ENCODE measurements at regions not wholly inside any gene's neighbourhood (a gene's known extent, or its start where the extent isn't known, plus 50 kb on each side); places are given as distances from the start of the nearest gene placed in this dataset.

GRCh38 chr2:155054712-155055111 is 356.2 kb downstream of the KCNJ3 start:
- no peak for TF ChIP-seq CTCF (IDR thresholded peaks at IDR 0.05; ENCODE audit: low read depth, low read length)
- TF ChIP-seq EZH2phosphoT487 (IDR thresholded peaks at IDR 0.05; ENCODE audit: low read depth), result no peak
- Histone ChIP-seq H3K9ac (ENCODE audit: low read length) (no peak overlapping the region), H3K79me2 (ENCODE audit: low read length) (no peaks in the 10 kb centered on the region), H3K4me2 (ENCODE audit: low read length) (no peak overlapping the region), H2AFZ (ENCODE audit: low read depth, low read length) (no peak overlapping the region), H3K4me1 (ENCODE audit: low read length) (no peaks in the 10 kb centered on the region), H3K4me3 (ENCODE audit: low read length) (no peak overlapping the region), H3K9me3 (ENCODE audit: insufficient read depth, low read length) (no peaks in the 10 kb centered on the region), H3K36me3 (replicated peaks; ENCODE audit: low read depth, low read length) (no peaks in the 10 kb centered on the region), H3K27ac (ENCODE audit: low read length) (no peak overlapping the region), H3K27me3 (ENCODE audit: low read depth, low read length) (no peaks in the 10 kb centered on the region), H4K20me1 (ENCODE audit: insufficient read depth, low read length) (no peaks in the 10 kb centered on the region)

- no peak overlapping the region for H3K9ac ChIP-seq (ENCODE audit: low read length)
- no peaks in the 10 kb centered on the region for H3K4me1 ChIP-seq (ENCODE audit: low read length)
- H3K4me2 ChIP-seq (ENCODE audit: low read length), result no peak overlapping the region
- TF ChIP-seq EZH2phosphoT487 (IDR thresholded peaks at IDR 0.05; ENCODE audit: low read depth), result no peak
- no peak for TF ChIP-seq CTCF (IDR thresholded peaks at IDR 0.05; ENCODE audit: low read depth, low read length)
- H3K36me3 ChIP-seq (replicated peaks; ENCODE audit: low read depth, low read length), result no peaks in the 10 kb centered on the region
- H3K27me3 ChIP-seq (ENCODE audit: low read depth, low read length), result no peaks in the 10 kb centered on the region
- no peaks in the 10 kb centered on the region for H3K79me2 ChIP-seq (ENCODE audit: low read length)
- H3K4me3 ChIP-seq (ENCODE audit: low read length), result no peak overlapping the region
- H4K20me1 ChIP-seq (ENCODE audit: insufficient read depth, low read length), result no peaks in the 10 kb centered on the region
- H2AFZ ChIP-seq (ENCODE audit: low read depth, low read length), result no peak overlapping the region
- H3K9me3 ChIP-seq (ENCODE audit: insufficient read depth, low read length), result no peaks in the 10 kb centered on the region
- H3K27ac ChIP-seq (ENCODE audit: low read length), result no peak overlapping the region
These were observed 344.6 kb downstream of the KCNJ3 start for GRCh38 chr2:155043097-155043496.

- no peak for TF ChIP-seq CTCF (IDR thresholded peaks at IDR 0.05; ENCODE audit: low read depth, low read length)
- no peak for TF ChIP-seq EZH2phosphoT487 (IDR thresholded peaks at IDR 0.05; ENCODE audit: low read depth)
- Histone ChIP-seq H3K27me3 (ENCODE audit: low read depth, low read length) (no peaks in the 10 kb centered on the region), H3K79me2 (ENCODE audit: low read length) (no peaks in the 10 kb centered on the region), H3K27ac (ENCODE audit: low read length) (no peak overlapping the region), H3K4me2 (ENCODE audit: low read length) (no peak overlapping the region), H3K9ac (ENCODE audit: low read length) (no peak overlapping the region), H3K9me3 (ENCODE audit: insufficient read depth, low read length) (no peaks in the 10 kb centered on the region), H4K20me1 (ENCODE audit: insufficient read depth, low read length) (no peaks in the 10 kb centered on the region), H3K36me3 (replicated peaks; ENCODE audit: low read depth, low read length) (no peaks in the 10 kb centered on the region), H3K4me1 (ENCODE audit: low read length) (peaks cover 9% of the 10 kb centered on the region), H2AFZ (ENCODE audit: low read depth, low read length) (no peak overlapping the region), H3K4me3 (ENCODE audit: low read length) (no peak overlapping the region)
These were observed 336.8 kb downstream of the KCNJ3 start for GRCh38 chr2:155035308-155035707.

GRCh38 chr2:155033652-155034051 is 335.2 kb downstream of the KCNJ3 start:
- Histone ChIP-seq H3K4me3 (ENCODE audit: low read length) (peak overlapping the region; percentile 28), H3K27me3 (ENCODE audit: low read depth, low read length) (no peaks in the 10 kb centered on the region), H4K20me1 (ENCODE audit: insufficient read depth, low read length) (no peaks in the 10 kb centered on the region), H3K9ac (ENCODE audit: low read length) (no peak overlapping the region; the same call in 1 of the 2 replicates), H3K36me3 (replicated peaks; ENCODE audit: low read depth, low read length) (no peaks in the 10 kb centered on the region), H3K4me1 (ENCODE audit: low read length) (peaks cover 9% of the 10 kb centered on the region), H2AFZ (ENCODE audit: low read depth, low read length) (peak overlapping the region; percentile 84), H3K4me2 (ENCODE audit: low read length) (peak overlapping the region; percentile 45), H3K79me2 (ENCODE audit: low read length) (no peaks in the 10 kb centered on the region), H3K9me3 (ENCODE audit: insufficient read depth, low read length) (no peaks in the 10 kb centered on the region), H3K27ac (ENCODE audit: low read length) (no peak overlapping the region)
- TF ChIP-seq EZH2phosphoT487 (IDR thresholded peaks at IDR 0.05; ENCODE audit: low read depth) (no peak), CTCF (IDR thresholded peaks at IDR 0.05; ENCODE audit: low read depth, low read length) (no peak)
